Transverse colon (tissue), 4 donors: ENCODE measurements at regions not wholly inside any gene's neighbourhood (a gene's known extent, or its start where the extent isn't known, plus 50 kb on each side); places are given as distances from the start of the nearest gene placed in this dataset.

Experiments used
- DNase-seq: peaks from one replicate; pipeline ENCODE4 v3.0.0-alpha.2; 2019
- H3K27ac ChIP-seq, 4 donors: fragments of 200-600 bp; sonication (generic); 2 replicates each; pipeline ENCODE4 v1.5.1; 2016 to 2018; ENCODE audit warnings: inconsistent platforms in 4 of 4
- H3K27me3 ChIP-seq: fragments of 200-600 bp; sonication (generic); 2 replicates; pipeline ENCODE4 v1.5.1; 2017; ENCODE audit warnings: inconsistent platforms
- H3K36me3 ChIP-seq, 4 donors: fragments of 200-600 bp; sonication (generic); 2 replicates each; pipeline ENCODE4 v1.5.1; 2017 to 2019; ENCODE audit warnings: inconsistent platforms in 4 of 4
- H3K4me1 ChIP-seq, 4 donors: fragments of 200-600 bp; sonication (generic); 2 replicates each; pipeline ENCODE4 v1.5.1; 2017 to 2020; ENCODE audit warnings: inconsistent platforms in 4 of 4
- H3K4me3 ChIP-seq, 4 donors: fragments of 200-600 bp; sonication (generic); 1 replicate in 1 of 4; 2 replicates in 3 of 4; pipeline versions ENCODE4 v1.5.1 to v1.6.1; 2017 to 2019; ENCODE audit warnings: inconsistent platforms in 4 of 4
- H3K9me3 ChIP-seq, 2 donors: fragments of 200-600 bp; sonication (generic); 2 replicates each; pipeline ENCODE4 v1.5.1; 2017 to 2019; ENCODE audit warnings: inconsistent platforms in 2 of 2
- EP300 ChIP-seq: sonication (generic); formaldehyde crosslinking; IDR thresholded peaks from one replicate; pipeline ENCODE4 v1.6.1; 2017; ENCODE audit warnings: antibody characterized with exemption, low read depth
- POLR2A ChIP-seq: fragments of 450-650 bp; IDR thresholded peaks from one replicate; pipeline ENCODE4 v1.6.1; 2016; ENCODE audit warnings: antibody characterized with exemption, mild to moderate bottlenecking, moderate library complexity
- POLR2AphosphoS5 ChIP-seq, 3 donors: sonication (generic); formaldehyde crosslinking; IDR thresholded peaks; one replicate each; pipeline ENCODE4 v1.6.1; 2016; ENCODE audit warnings: antibody characterized with exemption in 3 of 3
- WGBS, 2 donors: methylation state at CpG; one replicate each; pipeline ENCODE4 v1.1.5; 2018; ENCODE audit warnings: low coverage in 1 of 2; 5-methylcytosine and 5-hydroxymethylcytosine counted together
- in situ Hi-C, 4 donors: fragments of 200-750 bp; cut with MboI; loops; one replicate each; pipeline versions ENCODE4 v1.15.0 to v1.15.1; 2017; ENCODE audit warnings: low sequenced_read_pairs in 3 of 4, low pct_ligation_motif_present in 1 of 4, low pct_unique_long_range_greater_than_20kb in 1 of 4
- intact Hi-C: fragments of 100-400 bp; cut with DNase I; formaldehyde crosslinking; loops from one replicate; pipeline ENCODE4 v1.15.1; 2023; ENCODE audit warnings: low total_unique reads
- TF ChIP-seq, protein P1 (sequence below), 5 experiments: fragments of 200-600 bp in 3 of 5; fragments of 450-650 bp in 2 of 5; sonication (generic) in 3 of 5; IDR thresholded peaks; 1 replicate in 2 of 5; 2 replicates in 3 of 5; pipeline ENCODE4 v1.5.1; 2016 to 2017; ENCODE audit warnings: antibody characterized with exemption in 5 of 5, inconsistent platforms in 3 of 5, mild to moderate bottlenecking in 2 of 5, moderate library complexity in 1 of 5

DNA sequence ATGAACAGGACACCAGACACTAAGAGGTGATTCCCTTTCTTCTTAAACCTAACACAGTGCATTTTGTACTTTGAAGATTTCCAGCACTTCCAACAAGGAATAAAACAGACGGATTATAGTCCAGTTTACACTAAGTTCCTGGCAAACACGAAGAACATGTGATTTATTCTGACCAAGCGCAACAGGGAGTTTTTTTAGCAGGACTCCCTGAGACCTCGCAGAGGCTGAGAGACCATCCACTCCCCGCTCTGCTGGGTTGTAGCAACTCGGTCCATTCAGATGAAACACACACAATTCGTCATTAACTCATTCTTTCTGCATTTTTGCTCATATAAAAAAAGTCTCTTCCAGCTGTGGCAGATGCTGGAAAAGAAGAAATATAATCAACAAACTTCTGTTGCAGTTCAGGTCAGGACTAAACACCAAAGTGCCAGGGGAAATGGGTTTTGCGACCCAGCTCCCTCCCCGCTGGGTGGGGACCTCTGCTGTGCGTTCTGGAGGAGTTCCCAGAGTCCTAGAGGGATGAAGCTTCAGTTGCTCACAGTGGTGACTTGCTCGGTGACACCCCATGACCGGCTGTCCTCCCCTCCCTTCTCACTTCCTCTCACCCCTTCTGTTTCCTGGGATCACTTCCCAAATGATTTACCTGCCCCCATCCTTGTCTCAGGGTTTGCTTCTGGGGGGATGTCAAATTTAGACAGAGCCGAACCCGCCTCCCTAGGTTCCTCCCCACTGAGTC lies 52.5 kb downstream of the KCNF1 start:
- Histone ChIP-seq H3K4me1 (peaks cover 0 to 16% (median 0%) of the 10 kb centered on the region in 4 donors), H3K36me3 (no peaks in the 10 kb centered on the region), H3K4me3 (no peak overlapping the region), H3K9me3 (no peaks in the 10 kb centered on the region), H3K27ac (peak overlapping the region in 3 of 4 donors; percentile 3 to 17 (median 7)), H3K27me3 (peaks cover 8% of the 10 kb centered on the region)
- TF ChIP-seq, protein P1, sequence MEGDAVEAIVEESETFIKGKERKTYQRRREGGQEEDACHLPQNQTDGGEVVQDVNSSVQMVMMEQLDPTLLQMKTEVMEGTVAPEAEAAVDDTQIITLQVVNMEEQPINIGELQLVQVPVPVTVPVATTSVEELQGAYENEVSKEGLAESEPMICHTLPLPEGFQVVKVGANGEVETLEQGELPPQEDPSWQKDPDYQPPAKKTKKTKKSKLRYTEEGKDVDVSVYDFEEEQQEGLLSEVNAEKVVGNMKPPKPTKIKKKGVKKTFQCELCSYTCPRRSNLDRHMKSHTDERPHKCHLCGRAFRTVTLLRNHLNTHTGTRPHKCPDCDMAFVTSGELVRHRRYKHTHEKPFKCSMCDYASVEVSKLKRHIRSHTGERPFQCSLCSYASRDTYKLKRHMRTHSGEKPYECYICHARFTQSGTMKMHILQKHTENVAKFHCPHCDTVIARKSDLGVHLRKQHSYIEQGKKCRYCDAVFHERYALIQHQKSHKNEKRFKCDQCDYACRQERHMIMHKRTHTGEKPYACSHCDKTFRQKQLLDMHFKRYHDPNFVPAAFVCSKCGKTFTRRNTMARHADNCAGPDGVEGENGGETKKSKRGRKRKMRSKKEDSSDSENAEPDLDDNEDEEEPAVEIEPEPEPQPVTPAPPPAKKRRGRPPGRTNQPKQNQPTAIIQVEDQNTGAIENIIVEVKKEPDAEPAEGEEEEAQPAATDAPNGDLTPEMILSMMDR (IDR thresholded peaks at IDR 0.05) = no peak
- TF ChIP-seq POLR2AphosphoS5 (IDR thresholded peaks at IDR 0.05) (no peak), POLR2A (no peak), EP300 (no peak)
- DNase-seq = no peak
- 34 to 53% methylated on average over 11 to 14 of the region's 14 CpGs for WGBS, 2 donors
- intact Hi-C loops = no loop called here
- in situ Hi-C loops = no loop called here

DNA sequence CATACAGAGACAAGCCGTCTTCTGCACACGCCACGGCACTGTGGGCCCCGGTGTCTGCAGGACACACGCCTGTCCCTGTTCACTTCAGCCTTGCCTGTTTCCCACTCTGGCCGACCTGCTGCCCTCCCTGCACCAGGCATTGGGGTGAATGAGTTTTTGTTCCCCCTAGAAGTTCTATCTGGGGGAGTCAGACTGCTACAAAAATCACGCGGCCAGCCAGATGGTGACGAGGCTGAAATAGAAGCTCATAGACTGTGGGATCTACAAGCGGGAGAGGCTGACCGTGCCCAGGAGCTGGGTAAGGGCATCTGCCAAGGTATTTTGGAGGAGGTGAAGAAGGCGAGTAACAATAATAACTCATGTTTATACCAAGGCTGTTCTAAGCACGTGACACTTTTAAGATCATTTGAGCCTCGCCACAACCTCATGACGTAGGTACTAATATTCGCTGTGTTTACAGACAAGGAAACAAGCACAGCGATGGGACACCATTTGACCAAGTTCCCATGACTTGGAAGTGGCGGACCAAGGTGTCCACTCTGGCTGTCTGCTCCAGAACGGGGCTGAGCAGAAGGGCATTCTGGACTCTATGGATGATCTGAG lies 53.6 kb downstream of the KCNF1 start:
- intact Hi-C loops = no loop called here
- 92 to 93% methylated on average over 7 to 19 of the region's 19 CpGs for WGBS, 2 donors

DNA sequence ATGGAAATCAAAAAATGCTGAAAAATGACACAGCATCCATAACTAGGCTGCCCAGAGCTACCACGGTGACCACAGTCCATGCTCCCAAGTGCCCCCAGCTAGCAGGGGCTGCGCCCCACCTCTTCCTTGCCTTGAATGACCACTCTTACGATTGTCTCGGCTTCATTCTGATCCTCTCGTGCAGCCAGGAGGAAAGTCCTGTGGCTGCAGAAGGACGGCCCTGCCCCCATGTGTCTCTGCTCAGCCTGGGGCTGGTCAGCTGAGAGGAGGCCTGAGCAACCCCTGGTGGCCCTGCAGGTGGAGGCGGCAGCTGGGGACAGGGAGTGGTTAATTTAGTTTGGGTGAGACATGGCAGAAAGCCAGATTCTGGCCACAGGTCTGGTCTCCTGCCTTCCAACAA lies 54.3 kb downstream of the KCNF1 start:
- no peak for DNase-seq
- Histone ChIP-seq H3K4me1 (peaks cover 0 to 16% (median 0%) of the 10 kb centered on the region in 4 donors), H3K4me3 (no peak overlapping the region), H3K9me3 (no peaks in the 10 kb centered on the region), H3K36me3 (no peaks in the 10 kb centered on the region), H3K27ac (no peak overlapping the region), H3K27me3 (peaks cover 8% of the 10 kb centered on the region)
- 91 to 100% methylated on average over 1 to 7 of the region's 7 CpGs for WGBS, 2 donors
- intact Hi-C loops (no loop called here), in situ Hi-C loops (no loop called here)
- TF ChIP-seq EP300 (no peak), POLR2AphosphoS5 (IDR thresholded peaks at IDR 0.05) (no peak), POLR2A (no peak)
- TF ChIP-seq, protein P1 (IDR thresholded peaks at IDR 0.05) = no peak

More for the DNA sequence above, 53.6 kb downstream of the KCNF1 start:
- Histone ChIP-seq H3K4me3 (no peak overlapping the region), H3K36me3 (no peaks in the 10 kb centered on the region), H3K4me1 (peaks cover 0 to 16% (median 0%) of the 10 kb centered on the region in 4 donors), H3K9me3 (no peaks in the 10 kb centered on the region), H3K27me3 (peaks cover 8% of the 10 kb centered on the region), H3K27ac (no peak overlapping the region)
- DNase-seq = no peak
- no peak for TF ChIP-seq POLR2AphosphoS5 (IDR thresholded peaks at IDR 0.05)
- TF ChIP-seq, protein P1 (IDR thresholded peaks at IDR 0.05) = no peak
- no peak for TF ChIP-seq POLR2A
- no peak for TF ChIP-seq EP300
- in situ Hi-C loops = no loop called here

DNA sequence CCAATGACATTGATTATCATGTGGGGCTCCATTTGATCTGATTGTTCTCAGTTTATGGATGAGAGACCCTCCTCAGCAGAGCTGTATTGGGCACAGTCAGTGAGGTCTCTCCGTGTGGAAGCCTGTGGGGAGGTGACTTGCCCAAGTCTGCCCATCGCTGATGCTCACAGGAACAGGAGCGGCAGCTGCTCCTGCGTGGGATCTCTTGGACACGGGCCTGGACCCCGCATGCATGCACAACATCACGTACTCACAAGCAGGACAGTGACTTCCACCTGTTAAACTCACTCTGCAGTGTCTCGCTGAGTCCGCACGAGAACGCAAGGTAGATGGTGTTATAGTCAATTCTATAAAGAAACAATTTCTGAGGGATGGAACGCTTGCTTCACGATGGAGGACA lies 55.0 kb downstream of the KCNF1 start:
- no peak for DNase-seq
- intact Hi-C loops = no loop called here
- TF ChIP-seq, protein P1 (IDR thresholded peaks at IDR 0.05) = no peak
- no peak for TF ChIP-seq EP300
- TF ChIP-seq POLR2A = no peak
- TF ChIP-seq POLR2AphosphoS5 (IDR thresholded peaks at IDR 0.05) = no peak
- 90% methylated on average over 12 of the region's 13 CpGs; no CpG with 5 or more reads in 1 of the 2 donors for WGBS, 2 donors
- Histone ChIP-seq H3K27me3 (peaks cover 8% of the 10 kb centered on the region), H3K9me3 (no peaks in the 10 kb centered on the region), H3K36me3 (no peaks in the 10 kb centered on the region), H3K4me3 (no peak overlapping the region), H3K27ac (no peak overlapping the region), H3K4me1 (peaks cover 0 to 16% (median 0%) of the 10 kb centered on the region in 4 donors)
- in situ Hi-C loops = no loop called here
